ENCODE measurements at regions not wholly inside any gene's neighbourhood (a gene's known extent, or its start where the extent isn't known, plus 50 kb on each side); places are given as distances from the start of the nearest gene placed in this dataset.
"Not testable (repeated sequence)": the region's sequence is repeated elsewhere in the genome, so short reads cannot be mapped to it uniquely, and the experiment has no call there.

- DNase-seq: no peak
Measured at GRCh38 chr9:96130970-96131369, 171.0 kb downstream of the HSD17B3 start.

GRCh38 chr9:96129747-96130146 lies 172.2 kb downstream of the HSD17B3 start:
- DNase-seq: no peak

DNA sequence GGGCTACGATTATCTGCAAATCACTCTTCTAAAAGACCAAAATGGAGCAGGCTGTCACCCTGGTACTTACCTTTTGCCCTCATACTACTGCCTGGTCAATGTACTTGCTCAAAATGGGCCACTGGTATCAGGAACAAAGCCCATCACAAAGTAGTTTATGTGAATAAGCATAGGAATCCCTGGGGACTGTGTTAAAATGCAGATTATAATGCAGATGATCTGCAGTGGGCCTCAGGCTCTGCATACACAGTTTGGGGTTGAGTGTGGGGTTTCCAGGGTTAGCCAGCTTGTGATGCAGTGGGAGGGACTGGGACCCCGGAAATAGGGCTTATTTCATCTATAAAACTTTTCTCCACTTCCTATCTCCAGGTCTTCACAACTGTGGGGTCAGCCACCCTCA lies 173.1 kb downstream of the HSD17B3 start:
- no peak for DNase-seq

GRCh38 chr9:96126321-96126881 lies 175.6 kb downstream of the HSD17B3 start:
- no peak for DNase-seq

DNA sequence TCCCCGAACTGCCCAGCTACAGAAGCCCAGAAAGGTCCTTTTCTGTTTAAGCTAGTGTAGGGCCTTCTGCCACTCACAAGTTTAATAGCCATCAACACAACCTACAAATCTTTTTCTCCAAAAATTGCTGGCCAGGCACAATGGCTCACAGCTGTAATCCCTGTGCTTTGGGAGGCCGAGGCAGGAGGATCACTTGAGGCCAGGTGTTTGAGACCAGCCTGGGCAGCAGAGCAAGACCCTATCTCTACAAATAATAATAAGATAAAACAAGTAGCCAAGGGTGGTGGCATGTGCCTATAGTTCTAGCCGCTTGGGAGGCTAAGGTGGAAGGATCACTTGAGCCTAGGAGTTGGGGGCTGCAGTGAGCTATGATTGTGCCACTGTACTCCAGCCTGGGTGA lies 176.4 kb downstream of the HSD17B3 start:
- DNase-seq: no peak

DNA sequence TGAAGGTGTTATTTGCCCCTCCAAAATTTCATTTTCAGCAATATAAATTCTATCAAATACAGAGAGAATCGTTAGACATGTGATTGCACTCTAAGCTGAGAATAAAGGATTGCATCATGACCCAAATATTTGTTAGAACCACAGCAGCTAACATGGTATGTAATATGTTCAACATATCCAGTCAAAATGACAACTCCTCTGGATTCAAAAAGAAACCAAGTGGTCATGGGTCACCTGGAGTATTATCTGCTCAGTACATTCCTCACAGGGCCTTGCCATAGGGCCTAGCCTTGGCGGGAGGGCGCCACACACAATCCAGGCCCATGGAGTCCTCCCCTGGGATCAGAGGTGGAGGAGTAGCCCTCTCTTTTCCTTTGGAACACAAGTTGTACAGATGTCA lies 179.2 kb downstream of the HSD17B3 start:
- DNase-seq: no peak

DNA sequence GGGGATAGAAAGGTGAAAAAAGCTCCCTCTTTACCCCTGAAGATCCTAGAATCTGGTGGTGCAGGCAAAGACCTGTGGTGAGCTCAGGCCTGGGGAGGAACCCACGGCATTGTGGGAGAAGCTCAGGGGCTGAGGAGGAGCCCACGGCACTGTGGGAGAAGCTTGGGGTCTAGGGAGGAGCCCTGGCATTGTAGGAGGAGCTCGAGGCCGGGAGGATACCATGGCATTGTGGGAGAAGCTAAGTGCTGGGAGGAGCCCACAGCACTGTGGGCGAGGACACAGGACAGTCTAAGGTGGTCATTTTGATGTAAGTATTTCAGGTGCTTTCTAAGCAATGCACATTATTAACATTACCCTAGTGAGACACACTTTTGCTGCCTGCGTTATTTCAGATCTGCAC lies 179.7 kb downstream of the HSD17B3 start:
- DNase-seq: no peak

DNA sequence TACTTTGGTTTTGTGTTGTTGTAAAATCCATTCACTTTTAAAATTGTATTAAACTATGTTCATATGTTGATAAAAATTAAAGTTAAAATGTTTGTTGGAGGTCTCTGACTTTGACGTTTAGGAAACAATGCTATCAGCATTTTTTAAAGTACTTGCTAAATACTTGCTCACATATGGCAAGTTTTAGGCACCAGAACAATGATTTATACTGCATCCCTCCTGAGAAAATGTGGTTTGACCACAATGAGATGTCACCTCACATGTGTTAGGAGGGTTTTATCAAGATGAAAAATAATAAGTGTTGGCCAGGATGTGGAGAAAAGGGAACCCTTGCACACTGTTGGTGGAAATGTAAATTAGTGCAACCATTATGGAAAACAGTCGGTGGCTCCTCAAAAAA lies 180.8 kb downstream of the HSD17B3 start:
- DNase-seq: no peak

- DNase-seq: no peak
Measured at GRCh38 chr9:96117398-96118080, 184.4 kb downstream of the HSD17B3 start.

- DNase-seq: no peak
Measured at GRCh38 chr9:96116275-96117064, 185.5 kb downstream of the HSD17B3 start.

DNA sequence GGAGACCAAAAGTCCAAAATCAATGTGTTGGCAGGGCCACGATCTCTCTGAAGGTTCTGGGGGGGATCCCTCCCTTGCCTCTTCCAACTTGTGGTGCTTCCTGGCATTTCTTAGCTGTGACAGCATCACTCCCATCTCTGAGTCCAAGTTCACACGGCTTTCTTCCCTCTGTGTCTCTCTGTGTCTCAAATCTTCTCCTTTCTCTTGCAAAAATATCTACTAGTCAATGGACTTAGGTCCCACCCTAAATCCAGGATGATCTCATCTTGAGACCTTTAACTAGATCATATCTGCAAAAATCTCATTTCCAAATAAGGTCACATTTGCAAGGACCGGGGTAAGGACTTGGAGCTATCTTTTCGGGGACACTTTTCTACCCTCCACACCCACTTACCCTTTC lies 186.1 kb downstream of the HSD17B3 start:
- DNase-seq: no peak

DNA sequence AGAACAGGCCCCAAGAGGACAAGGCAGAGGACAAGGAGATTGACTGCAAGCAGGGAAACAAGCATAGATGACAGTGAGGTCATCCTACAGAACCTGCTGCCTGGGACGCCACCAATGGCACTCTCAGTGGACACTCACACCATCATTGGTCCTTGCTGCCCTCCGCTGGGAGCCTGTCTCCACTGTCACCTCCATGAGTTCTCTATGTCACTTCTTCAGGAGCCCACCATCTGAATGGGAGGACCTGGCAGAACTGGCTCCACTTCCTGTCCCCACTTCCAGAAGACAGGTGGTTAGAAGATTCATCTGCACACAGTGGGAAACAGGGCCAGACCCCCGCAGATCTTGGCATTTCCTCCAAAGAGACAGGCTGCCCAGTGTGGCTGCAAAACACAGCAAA lies 188.9 kb downstream of the HSD17B3 start:
- DNase-seq: no peak

GRCh38 chr9:96109680-96110351 lies 192.2 kb downstream of the HSD17B3 start:
- no peak for DNase-seq

GRCh38 chr9:96108691-96109380 lies 193.1 kb downstream of the HSD17B3 start:
- no peak for DNase-seq

DNA sequence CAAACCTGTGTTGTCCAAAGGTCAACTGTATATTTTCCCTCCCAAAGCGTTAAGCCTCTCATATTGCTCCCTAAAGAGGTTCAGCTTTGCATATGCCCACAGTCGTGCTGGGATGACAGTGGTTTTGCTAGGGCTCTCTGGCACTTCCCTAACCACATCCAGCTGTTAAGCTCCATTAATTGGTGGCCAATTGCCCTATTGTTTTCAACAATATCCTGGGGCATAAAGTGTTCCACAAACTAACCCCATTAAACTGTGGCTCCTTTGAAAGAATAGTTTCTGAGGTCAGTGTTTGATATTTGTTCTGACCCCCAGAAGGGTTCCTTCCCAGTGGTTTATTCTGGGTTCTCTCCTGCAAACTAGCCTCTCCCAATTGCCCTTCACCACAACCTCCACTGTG lies 194.5 kb downstream of the HSD17B3 start:
- no peak for DNase-seq

DNA sequence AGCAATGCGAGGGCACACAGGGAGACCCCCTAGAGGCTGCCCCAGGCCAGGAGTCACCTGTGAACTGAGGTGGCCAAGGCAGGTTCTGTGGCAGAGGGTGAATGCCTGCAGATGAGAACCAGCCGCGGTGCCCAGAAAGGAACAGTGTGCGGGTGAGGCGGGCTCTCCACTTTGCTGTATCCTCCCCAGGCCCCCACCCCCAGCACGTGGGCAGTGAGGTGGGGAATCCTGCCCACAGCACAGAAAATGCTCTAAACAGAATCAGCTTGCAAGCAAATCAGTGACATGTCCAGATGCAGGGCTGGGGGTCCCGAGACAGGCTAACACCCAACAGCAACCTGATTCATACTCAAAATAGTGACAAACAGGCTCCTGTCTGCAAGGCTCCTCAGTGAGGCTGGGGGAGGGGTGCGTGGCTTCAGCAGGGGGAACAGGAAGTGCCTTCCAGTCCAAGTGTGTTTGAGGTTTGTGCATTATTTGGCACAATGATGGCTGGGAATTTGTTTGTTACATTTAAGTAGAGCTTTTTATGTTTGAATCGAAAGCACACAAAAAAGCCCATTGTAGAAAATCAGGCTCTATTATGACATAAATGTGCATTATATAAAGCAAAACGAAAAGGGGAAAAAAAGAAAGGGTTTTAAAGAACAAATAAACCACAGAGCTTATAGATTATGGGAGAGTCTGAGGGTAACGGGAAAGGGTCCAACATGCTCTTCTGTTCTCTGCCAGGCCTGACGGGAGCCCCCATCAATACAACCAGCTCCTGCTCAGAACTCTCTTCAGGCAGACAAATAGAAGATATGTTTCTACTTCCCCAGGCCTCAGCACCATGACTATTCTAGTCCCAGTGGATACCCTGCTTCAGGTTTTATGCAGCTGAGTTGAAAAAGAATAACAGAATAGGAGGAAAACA lies 201.3 kb downstream of the HSD17B3 start:
- DNase-seq: no peak

DNA sequence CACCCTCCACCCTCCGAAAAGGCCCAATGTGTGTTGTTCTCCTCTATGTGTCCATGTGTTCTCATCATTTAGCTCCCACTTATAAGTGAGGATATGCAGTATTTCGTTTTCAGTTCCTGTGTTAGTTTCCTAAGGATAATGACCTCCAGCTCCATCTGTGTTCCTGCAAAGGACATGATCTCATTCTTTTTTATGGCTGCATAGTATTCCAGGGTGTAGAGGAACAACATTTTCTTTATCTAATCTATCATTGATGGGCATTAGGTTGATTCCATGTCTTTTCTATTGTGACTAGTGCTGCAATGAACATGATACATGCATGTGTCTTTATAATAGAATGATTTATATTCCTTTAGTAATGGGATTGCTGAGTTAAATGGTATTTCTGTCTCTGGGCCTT lies 211.3 kb downstream of the HSD17B3 start:
- not testable (repeated sequence) for DNase-seq

- no peak for DNase-seq
Measured at GRCh38 chr9:96089452-96090085, 212.4 kb downstream of the HSD17B3 start.

DNA sequence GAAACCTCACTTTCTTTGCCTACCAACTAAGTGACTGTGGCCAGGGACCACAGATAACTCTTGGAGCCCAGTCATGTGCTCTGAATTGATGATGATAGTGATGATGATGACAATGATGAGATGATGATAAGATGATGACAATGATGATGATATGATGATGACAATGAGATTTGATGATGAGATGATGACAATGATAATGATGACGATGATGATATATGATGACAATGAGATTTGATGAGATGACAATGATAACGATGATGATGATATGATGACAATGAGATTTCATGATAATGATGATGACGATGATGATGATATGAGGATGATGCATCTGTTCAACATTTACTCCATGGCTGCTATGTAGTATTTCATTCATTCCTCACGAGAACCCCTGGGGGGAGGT lies 213.0 kb downstream of the ERCC6L2 start:
- no peak for DNase-seq

DNA sequence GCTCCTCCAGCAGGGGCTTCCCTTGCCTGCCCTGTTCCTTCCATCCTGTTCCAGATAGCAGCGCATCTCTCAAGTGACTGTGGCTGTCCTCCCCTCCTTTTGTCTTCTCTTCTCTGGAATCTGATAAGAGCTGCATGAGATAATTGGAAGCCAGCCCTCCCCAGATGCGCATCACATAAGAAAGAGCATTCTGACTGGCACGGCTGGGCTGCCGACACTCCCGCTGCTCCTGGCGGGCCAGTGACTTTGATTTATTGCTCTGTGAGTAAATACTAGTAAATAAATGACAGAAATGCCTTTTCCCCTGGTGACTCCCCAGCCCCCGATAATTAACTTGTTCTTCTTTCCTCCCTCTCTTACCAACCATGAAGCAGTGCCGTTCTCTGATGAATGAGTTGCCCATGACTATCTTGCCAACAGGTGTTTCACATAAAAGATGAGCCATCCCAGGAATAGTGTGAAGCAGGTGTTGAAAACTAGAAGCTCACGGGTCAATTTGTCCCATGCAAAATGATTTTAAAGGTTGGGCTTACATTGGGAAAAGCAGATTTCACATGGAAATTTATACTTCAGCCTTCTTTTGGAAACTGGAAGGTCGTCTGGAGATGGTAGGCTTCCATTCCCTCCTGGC lies 212.3 kb downstream of the ERCC6L2 start:
- DNase-seq: no peak

Data from amniotic stem cell (primary cell).